GM21619 (cell line): ENCODE measurements at regions not wholly inside any gene's neighbourhood (a gene's known extent, or its start where the extent isn't known, plus 50 kb on each side); places are given as distances from the start of the nearest gene placed in this dataset.

Experiments used
- ATAC-seq: cut with Tn5 transposase; IDR thresholded peaks from one replicate; pipeline ENCODE4 v1.9.1; 2021; ENCODE audit not compliant: unreplicated experiment

DNA sequence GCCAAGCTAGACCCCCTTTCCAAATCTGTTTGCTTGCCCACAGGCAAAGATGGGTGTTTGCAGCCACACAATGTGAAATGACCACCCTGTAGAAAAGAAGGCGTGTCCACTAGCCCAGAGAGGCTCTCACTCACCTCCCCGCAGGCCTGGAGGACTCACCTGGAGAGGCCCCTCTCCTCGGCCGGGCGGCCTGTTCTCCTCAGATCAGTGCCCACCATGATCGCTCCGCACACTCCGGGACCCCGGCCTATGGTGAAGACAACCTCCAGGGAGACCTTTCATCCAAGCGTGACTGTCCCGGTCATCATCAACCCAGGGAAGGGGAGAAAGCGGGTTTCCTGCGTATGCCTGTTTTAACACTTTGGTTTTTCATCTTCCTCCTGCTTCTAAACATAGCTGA is 328.7 kb upstream of the SALL3 start:
- no peak for ATAC-seq

DNA sequence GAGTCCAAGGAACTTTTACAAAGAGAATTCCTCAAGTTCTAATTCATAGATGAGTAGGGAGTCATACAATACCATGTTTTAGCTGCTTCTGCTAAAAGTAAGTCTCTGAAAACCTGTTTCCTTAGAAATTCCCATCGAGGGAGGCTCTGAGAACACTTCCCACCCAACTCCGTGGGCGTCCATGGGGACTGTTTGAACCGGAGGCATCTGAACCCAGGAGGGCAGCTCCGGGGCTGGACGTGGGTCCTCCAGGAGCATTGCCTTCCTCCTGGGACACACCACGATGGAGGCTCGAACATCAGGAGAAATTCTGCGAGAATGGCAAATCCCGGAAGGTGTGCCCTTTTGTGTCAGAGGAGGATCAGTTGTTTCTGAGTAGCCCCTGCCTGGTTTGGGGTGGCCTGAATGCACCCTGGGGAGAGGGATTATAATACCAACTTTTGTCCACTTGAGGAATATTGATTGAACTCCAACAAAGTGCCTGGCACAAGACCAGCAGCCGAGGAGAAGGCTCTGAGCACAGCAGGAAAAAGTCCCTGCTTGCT is 327.5 kb upstream of the SALL3 start:
- no peak for ATAC-seq

DNA sequence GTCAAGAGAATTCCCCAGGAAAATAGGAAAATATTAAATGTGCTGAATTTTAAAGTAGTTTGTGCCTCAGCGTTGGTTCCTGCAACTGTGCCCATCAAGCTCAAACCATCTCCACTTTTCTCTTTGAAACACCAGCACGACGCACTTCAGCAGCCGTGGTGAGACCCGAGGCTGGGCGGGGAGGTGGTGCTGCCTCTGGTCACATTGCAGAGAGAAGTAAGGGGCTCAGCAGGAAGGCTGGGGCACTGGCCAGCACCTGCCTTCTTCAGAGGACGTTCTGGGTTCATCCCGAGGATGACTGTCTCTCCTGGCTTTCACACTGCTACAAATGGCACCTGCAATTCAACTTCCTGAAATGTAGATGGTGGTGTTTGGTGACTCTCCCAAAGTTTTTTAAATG is 323.7 kb upstream of the SALL3 start:
- ATAC-seq, result no peak

DNA sequence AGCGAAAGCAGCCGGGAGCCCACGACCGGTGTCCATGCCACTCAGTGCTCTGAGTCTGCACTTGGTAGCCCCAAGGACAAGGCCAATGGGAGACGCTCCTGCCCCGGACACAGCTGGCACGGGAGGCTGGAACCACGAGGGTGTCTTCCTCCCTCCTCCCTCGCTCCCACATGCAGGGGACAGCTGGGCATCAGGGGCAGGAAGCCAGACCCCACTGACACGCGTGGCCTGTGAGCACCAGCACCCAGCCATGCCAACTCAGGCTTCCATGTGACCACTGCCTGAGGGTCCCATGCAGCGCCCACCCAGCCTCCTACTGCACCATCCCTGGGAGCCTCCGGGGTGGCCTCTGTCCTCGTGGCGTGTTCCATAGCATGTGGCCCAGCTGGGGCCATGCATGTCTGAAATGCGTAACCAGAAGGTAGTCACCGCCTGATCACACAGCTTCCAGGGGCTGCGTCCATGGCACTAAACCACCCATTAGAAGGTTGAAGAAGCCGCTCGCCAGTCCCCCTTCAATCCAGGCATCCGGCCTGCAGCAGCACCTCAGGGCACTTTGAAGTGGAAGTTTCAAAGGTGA is 323.2 kb upstream of the SALL3 start:
- no peak for ATAC-seq

DNA sequence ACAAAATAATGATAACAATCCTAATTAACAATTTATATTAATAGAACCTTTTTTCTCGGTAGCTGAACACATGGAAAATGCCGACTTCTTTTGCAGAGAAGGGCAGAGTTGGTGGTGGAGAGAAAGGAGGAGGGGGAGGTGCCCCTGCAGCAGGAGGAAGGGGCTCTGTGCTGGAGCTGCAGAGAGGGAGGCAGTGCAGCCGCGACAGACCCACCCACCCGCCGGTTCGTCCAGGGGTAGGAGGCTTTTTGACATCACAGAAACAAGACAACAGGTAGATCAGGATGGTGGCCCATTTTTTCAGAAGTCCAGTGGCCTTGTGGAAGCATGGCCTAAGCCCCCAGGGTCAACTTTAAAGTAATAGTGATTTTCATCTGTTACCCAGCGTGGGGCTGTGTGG is 321.1 kb upstream of the SALL3 start:
- no peak for ATAC-seq

DNA sequence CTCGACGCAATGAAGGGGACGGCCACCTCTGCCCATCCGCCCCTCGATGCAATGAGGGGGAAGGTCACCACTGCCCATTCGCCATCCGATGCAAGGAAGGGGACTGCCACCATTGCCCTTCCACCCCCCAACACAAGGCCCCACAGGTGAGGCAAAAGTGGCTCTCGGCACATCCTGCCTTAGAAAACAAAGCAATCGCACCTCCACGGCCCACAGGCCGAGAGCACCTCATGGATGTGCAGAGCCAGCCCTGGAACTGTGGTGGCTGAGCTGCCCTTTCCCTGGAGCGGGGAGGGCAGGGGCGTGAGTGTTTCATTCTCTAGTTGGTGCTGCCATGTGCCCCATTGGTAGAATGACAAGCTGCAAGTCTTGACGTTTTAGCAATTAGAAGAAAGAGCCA is 320.6 kb upstream of the SALL3 start:
- ATAC-seq, result no peak

DNA sequence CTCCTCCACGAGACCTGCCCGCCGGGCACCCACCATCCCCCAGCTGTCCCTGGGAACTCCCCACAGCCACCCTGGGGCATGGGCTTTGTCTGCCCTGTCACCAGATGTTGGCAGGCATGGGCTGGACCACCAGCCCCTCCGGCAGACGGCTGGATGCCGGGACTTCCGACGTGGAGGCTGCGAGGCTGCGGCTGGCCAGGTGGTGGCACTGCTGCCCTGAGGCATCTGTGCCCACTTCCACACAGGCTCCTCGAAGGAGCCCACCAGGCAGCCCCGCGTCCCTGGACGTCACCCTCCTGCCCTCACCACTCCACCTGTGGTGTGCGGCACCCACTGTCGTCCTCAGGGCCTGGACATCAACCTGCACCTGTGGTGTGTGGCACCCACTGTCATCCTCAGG is 319.9 kb upstream of the SALL3 start:
- ATAC-seq, result no peak

DNA sequence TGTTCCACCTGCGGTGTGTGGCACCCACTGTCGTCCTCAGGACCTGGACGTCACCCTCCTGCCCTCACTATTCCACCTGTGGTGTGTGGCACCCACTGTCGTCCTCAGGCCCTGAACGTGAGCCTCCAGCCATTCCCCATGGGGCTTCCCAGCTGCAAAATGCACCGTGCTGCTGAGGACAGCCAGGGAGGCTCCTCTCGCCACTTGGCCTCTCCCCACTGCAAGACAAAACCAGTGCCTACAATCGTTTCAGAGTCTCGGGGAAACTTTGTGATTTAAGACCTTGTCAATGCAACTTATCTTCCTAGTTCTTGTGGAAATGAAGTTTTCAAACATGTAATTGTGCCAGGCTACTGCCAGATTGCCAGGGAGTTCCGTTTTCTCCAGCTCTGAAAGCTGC is 319.3 kb upstream of the SALL3 start:
- no peak for ATAC-seq

DNA sequence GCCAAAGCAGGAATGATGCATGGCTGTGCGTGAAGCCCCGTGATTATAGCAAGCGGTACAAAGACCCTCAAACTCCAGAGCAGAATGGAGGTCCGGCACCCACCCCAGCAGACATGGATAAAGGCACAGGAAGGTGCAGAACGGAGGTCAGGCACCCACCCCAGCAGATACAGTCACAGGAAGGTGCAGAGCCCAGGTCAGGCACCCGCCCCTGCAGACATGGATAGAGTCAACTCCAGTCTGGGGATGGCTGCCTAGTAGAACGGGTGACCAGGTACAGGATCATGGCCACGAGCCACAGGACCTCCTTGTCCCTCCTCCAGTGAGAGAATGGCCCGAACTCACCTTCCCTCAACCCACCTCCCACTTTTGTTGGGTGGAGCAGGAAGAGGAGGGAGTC is 318.3 kb upstream of the SALL3 start:
- no peak for ATAC-seq

DNA sequence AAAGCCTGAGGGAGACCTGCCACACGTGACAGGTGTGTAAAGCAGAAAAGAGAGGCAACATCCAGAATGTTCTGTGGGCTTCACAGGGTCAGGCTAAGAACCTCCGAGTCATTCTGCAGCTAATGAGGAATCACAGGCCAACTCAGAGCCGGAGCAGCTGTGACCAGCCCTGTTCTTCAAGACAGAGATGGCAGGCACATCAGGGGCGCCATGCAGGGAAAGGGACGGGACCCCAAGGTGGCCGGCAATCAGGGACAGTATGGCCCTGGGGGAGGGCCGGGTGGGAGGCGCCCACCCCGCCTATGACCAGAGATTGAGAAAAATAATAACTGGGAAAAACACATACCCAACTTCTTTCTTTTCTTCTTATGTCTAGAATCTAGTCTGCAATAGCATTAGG is 316.7 kb upstream of the SALL3 start:
- ATAC-seq, result no peak

DNA sequence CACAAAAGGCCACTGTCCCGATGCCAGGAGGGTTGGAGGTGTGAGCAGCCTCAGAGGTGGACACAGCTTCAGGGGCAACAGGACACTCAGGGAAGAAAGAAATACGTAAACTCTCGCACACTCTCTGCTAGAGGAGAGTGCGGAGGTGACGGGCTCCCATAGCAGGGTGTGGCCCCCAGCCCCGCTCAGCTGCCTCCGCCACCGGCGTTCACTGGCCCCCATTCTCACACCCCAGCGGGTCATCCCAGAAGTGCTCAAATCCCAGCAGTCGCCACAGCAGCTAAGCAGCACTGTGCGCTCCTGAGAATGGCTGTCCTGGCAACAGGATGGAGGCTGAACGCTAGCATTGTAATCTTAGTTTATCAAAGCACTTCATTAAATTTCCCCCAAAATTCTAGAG is 315.6 kb upstream of the SALL3 start:
- ATAC-seq, result no peak

DNA sequence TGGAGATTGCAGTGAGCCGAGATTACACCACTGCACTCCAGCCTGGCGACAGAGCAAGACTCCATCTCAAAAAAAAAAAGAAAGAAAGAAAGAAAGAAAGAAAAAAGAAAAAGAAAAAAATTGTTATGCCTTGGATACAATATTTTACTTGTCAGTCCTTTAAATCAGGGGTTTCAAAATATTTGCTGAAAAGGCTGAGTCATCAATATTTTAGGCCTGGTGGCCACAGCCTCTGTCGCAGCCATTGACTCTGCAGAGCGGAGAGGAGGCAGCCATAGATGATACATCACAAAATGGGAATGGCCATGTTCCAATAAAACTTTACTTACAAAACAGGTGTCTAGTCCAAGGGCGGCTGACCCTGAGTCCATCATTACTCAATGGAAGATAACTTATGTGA is 314.8 kb upstream of the SALL3 start:
- ATAC-seq, result no peak

DNA sequence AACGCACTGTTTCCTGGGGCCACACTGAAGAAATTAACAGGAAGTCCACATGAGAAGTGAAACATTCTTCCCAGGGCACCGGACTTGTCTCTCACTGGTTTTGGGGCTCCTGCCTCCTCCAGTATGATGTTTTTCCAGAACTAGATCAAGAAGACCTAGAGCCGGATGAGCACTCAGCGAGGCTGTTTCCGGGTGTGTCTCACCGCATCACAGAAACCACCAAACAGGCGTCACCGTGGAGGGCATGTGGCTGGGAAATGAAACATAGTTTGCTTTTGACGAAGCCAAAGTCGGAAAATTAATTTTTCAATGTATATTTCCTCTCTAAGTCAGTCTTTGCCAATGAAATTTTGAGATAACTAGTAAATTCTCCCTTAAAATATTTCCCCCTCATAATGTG is 314.0 kb upstream of the SALL3 start:
- ATAC-seq, result no peak

DNA sequence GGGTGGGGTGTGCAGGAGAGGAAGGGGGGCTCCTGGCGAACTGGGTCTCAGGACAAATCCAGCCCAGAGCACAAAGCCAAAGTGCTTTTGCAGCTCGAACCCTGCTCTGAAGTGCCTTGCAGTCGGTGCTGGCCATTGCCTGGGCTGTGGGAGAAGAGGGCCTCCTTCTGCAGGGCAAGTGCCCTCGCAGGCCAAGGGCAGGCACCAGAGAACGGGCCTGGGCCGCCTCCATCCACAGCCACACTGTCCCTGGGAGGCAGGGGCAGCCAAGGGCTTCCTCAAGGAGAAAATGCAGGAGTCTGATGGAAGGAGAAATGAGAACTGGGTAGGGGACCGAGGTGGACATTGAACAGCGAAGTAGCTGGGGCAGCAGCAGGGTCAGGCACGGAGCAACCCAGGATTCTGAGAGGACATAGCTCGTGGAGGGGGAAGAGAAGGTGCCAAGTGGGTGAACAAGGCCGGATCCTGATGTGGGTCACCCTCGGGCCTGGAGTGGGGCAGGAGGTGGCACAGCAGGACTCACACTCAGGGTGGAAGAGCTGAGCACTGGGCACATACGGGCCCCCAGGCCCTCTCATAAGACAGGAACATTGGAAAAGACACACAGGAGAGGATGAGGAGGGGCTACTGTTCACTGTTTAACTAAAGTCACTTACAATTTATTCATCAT is 312.8 kb upstream of the SALL3 start:
- no peak for ATAC-seq

DNA sequence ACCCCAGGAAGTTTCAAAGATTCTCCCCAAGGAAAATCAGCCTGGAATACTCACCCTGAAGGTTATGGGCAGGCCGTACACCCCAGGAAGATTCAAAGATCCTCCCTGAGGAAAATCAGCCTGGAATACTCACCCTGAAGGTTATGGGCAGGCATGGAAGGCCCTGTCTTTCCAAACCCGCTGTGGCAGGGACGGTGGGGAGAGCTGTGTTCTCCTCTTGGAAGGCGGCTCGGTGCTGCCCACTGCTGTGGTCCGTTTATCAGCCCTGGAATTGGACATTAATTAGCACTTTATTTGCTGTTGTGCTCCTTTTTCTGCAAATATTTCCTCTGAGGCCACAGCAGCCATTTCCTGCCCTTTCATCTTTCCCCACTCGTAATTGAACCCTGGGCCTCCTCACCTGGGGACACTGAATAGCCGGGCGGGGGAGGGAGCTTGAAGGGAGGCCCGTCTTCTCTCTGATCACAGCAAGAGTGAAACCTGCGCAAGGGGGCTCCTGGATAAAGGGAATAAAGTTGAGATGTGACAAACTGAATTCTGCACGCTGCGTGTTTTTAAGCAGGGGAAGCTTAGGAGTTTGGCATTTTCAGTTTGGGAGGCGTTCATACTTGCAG is 308.7 kb upstream of the SALL3 start:
- ATAC-seq, result no peak

DNA sequence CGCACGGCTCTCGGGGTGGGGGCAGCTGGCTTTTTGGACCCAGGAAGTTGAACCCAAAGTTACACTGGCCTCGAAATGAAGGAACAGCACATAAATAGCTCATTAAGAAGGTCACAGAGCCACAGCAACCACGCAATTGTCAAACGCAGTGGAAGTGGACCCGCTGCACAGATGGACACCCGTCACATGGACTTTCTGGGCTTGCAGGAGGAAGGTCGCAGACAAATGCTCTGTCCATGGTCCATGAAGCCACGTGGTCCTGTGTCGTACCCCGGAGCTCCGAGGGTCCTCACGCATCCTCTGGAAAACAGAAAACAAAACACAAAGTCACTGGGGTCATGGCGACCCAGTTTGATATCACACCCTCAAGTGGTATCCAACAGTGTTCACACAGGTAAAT is 308.1 kb upstream of the SALL3 start:
- ATAC-seq, result no peak

DNA sequence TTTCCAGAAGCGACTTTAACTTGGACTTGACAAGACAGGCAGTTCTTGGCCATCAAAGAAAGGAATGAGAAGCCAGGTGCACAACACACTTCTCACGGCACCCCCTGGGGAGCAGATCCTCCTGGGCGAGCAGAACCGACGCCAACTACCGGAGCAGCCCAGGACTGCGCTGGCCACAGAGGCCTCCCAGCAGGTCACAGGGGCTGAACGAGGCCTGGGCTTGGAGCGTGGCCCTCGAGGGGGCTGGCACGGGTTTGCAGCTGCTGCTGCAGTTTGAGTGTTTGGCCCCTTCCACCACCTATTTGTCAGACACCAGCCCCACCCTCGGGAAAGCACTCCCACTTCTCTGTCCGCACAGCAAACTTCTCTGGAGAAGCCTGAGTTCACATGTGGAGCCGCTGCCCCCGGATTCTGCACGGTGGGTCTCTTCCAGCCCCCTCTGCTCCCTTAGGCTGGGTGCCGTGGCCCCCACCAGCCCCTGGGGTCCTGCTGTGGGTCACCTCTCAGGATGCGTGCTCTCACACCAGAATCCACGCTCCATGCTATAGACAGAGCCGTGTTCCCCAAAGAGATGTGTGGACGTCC is 306.7 kb upstream of the SALL3 start:
- ATAC-seq, result no peak

DNA sequence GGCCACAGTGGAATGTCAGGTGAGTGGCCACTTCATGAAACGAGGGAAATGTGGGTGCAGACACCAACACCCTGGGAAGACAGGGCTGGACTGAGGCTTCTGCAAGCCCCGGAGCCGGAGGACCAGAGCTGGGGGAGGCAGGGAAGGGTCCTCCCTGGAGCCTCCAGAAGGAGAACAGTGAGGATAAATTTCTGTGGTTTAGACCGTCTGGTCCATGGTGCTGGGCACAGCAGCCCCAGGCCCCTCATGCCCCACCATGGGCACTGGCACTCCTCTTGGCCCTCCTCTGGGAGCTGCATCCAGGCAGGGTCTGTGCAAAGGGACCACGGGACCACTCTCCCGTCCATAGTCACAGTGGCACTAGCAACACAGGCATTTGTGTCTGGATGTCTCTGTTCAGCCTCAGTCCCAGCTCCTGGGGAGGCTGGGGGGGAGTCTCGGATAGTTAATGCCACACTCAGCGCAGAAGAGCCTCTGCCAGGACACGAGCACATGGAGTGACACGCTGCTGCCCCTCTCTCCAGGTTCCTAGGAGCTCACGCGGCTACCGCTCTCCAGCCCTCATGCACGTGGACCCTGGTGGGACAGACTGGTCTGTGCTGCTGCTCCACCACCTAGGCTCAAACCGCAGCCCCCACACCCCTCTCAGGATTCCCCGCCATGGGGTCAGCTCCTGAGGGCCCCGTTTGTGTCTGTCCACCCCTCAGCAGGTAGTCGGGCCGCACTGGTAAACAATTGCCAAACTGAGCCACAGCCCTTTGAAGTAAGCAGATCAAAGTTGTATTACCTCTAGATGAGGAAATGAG is 305.9 kb upstream of the SALL3 start:
- no peak for ATAC-seq

DNA sequence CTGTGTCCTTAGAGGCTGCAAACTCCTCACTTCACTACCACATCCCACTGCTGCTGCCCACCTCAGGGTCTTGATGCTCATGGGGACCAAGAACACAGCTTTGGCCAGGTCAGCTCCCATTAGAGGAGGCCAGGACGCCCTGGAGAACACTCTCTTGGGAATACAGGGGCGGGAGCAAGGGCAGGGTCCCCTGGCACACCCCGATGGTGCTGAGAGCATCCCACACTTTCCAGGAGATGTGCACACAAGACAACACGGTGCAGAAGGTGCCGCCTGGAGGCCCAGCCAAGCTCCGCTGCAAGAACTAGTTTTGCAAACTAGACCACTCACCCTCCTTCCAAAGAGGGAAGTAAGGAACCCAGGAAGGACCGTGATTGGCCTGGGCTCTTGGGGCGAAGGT is 304.4 kb upstream of the SALL3 start:
- ATAC-seq, result no peak

DNA sequence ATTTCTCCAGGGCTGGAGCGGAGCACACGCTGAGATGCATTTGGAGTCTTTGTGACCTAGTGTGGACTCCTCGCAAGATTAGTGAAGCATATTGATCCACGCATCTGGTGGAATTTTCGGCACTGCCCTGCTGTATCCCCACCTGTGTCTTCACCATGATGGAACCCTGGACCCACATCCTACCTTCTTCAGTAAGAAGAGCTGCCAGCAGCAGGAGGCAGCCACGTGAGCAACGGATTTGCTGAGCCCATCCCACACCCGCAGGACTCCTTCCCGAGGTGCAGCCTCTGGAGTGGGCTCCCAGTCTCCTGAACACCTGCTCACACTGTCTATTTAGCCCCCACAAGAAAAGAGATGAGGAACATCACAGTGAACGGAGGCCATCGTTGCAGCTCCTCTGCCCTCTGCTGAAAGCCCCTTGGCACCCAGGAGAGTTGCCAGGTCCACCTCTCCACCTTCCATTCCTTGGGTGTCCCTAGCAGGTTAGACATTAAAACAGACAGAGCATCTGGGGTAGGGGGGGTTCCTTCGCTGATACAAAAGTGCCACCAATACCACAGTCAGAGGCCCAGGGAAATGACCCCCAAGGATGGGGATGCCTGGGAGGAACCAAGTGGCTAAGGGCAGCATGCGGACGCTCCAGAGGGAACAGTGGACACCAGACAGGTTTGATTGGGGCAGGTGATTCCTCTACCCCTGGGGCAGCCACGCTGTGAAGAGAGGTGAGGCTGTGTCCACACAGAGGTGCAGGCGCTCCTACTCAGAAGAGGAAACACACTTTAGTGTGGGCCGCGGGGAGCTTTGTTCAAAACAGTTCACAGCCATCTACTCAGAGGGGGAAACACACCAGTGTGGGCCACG is 302.8 kb upstream of the SALL3 start:
- no peak for ATAC-seq
